ENCODE measurements at regions not wholly inside any gene's neighbourhood (a gene's known extent, or its start where the extent isn't known, plus 50 kb on each side); places are given as distances from the start of the nearest gene placed in this dataset.

- TF ChIP-seq CTCF (IDR thresholded peaks at IDR 0.05; ENCODE audit: low read depth, low read length), result no peak
- H3K4me3 ChIP-seq (ENCODE audit: low read depth, low read length), result no peak overlapping the region
These were observed 293.8 kb downstream of the FOXL1 start for GRCh38 chr16:86872131-86872530.

GRCh38 chr16:86872833-86873232 lies 294.5 kb downstream of the FOXL1 start:
- no peak for TF ChIP-seq CTCF (IDR thresholded peaks at IDR 0.05; ENCODE audit: low read depth, low read length)
- H3K4me3 ChIP-seq (ENCODE audit: low read depth, low read length), result no peak overlapping the region

GRCh38 chr16:86874141-86874540 lies 295.8 kb downstream of the FOXL1 start:
- H3K4me3 ChIP-seq (ENCODE audit: low read depth, low read length), result no peak overlapping the region
- peak; percentile 74 for TF ChIP-seq CTCF (IDR thresholded peaks at IDR 0.05; ENCODE audit: low read depth, low read length)

- no peak for TF ChIP-seq CTCF (IDR thresholded peaks at IDR 0.05; ENCODE audit: low read depth, low read length)
These were observed 298.1 kb downstream of the FOXL1 start for GRCh38 chr16:86876499-86876898.

GRCh38 chr16:86877108-86877507 lies 298.8 kb downstream of the FOXL1 start:
- H3K4me3 ChIP-seq (ENCODE audit: low read depth, low read length), result no peak overlapping the region
- TF ChIP-seq CTCF (IDR thresholded peaks at IDR 0.05; ENCODE audit: low read depth, low read length), result no peak

More at GRCh38 chr16:86876499-86876898, 298.1 kb downstream of the FOXL1 start:
- no peak overlapping the region for H3K4me3 ChIP-seq (ENCODE audit: low read depth, low read length)

GRCh38 chr16:86877835-86878234 lies 299.5 kb downstream of the FOXL1 start:
- no peak overlapping the region for H3K4me3 ChIP-seq (ENCODE audit: low read depth, low read length)
- TF ChIP-seq CTCF (IDR thresholded peaks at IDR 0.05; ENCODE audit: low read depth, low read length), result no peak

GRCh38 chr16:86878236-86879080 lies 300.1 kb downstream of the FOXL1 start:
- TF ChIP-seq CTCF (IDR thresholded peaks at IDR 0.05; ENCODE audit: low read depth, low read length), result no peak
- H3K4me3 ChIP-seq (ENCODE audit: low read depth, low read length), result no peak overlapping the region
